ENCODE measurements at regions not wholly inside any gene's neighbourhood (a gene's known extent, or its start where the extent isn't known, plus 50 kb on each side); places are given as distances from the start of the nearest gene placed in this dataset.

- no peak for TF ChIP-seq CTCF (IDR thresholded peaks at IDR 0.05)
- no peak for TF ChIP-seq POLR2A (IDR thresholded peaks at IDR 0.05)
Measured at GRCh38 chr3:147604136-147604535, 195.0 kb downstream of the ZIC1 start.
